NCI-H1417 treated with DMSO at 0.1 percent for 48 hours (cell line): ENCODE measurements at regions not wholly inside any gene's neighbourhood (a gene's known extent, or its start where the extent isn't known, plus 50 kb on each side); places are given as distances from the start of the nearest gene placed in this dataset.

Experiments used
- DNase-seq: peaks from one replicate; lab custom pipeline; 2025; lab: John Stamatoyannopoulos, UW

GRCh38 chr10:4020631-4021030, 235.6 kb upstream of the KLF6 start:
- DNase-seq: no peak

- no peak for DNase-seq
These were observed 233.1 kb upstream of the KLF6 start for GRCh38 chr10:4018054-4018511.

DNA sequence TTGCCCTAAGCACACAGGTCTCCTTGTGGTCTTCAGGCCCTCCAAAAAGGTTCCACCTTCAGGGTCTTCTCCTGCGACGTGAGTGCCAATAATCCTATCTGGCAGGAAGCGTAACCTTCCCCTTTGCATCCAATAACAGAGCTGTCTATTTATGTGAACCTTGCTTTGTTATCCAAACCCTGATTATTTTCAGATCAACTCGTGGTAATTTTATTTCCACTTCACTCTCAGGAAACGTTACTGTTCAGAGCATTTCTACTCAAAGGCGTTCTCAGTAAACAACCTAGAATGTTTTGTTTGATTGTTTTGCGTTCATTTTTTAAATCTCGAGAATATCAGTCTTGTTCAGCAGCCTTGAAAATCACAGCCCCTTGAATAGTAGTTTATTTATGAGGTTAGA, 232.3 kb upstream of the KLF6 start:
- DNase-seq: no peak

DNA sequence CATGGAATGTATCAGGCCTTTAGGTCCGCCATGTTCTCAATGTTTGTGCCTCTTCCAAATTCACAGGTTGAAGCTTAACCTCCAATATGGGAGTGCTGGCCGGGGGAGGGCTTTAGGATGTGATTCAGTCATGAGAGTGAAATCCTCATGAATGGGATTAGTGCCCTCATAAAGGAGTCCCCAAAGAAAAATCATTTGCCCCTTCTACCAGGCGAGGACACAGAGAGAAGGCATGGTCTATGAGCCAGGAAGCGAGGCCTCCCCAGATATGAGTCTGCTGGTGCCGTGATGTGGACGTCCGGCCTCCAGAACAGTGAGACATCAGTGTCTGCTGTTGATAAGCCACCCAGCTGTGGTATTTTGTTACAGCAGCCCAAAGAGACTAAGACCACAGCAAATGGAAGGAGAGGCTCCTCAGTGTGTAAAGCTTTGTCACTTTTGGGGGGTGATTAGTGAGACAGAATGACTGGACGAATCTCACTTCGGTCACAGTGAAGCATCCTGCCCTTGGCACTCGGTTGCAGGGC, 231.3 kb upstream of the KLF6 start:
- no peak for DNase-seq

DNA sequence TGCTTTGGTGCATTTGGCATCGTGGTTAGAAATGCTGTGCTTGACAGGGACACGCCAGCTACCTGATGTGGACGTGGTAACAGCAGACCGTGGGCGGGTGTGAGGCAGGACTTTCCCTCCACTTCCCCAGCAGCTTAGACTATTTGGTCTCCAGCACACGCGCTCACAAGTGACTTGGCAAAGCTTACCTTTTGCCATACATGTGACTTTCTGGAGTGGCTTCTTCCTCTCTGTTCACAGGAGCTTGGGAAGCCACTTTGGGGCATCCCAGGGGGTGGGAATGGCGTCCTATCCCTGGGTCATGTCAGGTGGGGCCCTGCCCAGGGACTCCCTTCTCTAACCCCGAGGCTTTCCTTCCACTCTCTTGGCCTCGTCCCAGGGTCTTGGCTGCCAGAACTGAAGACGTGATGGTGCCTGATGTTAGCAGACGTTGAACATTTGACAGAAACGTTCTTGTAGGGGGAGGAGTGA, 228.7 kb upstream of the KLF6 start:
- no peak for DNase-seq

- no peak for DNase-seq
These were observed 227.8 kb upstream of the KLF6 start for GRCh38 chr10:4012848-4013247.

- no peak for DNase-seq
These were observed 226.3 kb upstream of the KLF6 start for GRCh38 chr10:4011136-4011812.

- DNase-seq: no peak
These were observed 223.8 kb upstream of the KLF6 start for GRCh38 chr10:4008676-4009382.

- DNase-seq: no peak
These were observed 222.8 kb upstream of the KLF6 start for GRCh38 chr10:4007771-4008170.

DNA sequence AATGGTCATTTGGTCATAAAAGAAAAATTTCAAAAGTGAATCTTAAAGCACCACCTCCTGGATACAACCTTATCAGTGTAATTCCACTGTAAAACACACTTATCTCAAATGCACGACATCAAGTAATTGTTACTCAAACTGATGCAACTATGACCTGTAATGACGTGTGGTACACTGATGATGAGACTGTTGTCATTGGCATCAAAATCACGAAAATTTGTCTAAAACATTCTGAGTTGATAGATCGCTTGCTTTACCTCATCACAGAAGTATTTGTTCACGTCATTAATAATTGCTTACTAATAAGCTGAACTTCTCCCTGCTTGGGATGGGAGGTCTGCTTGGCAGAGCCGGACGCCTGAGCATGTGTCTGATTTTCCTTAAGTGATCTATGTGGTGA, 221.8 kb upstream of the KLF6 start:
- DNase-seq: no peak

GRCh38 chr10:4006051-4006450, 221.0 kb upstream of the KLF6 start:
- DNase-seq: no peak

DNA sequence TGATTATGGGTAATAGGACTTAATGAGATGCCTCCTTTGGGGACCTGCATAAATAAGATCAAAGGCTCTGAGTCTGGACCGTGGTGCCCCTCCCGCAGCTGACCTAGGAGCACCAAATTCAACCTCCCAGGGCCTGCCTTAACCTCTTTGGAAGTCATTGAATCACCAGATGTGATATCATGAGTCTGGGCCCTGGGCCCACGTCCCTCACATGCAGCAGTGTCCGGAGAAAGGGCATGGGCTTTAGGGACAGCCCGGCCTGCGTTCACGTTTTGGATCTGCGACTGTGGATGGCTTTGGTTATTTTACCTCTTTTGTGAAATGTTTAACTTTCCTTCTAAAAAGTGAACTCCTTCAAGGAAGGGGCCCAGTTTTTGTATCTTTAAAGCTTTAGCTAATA, 220.0 kb upstream of the KLF6 start:
- no peak for DNase-seq

- no peak for DNase-seq
These were observed 219.1 kb upstream of the KLF6 start for GRCh38 chr10:4004144-4004543.

DNA sequence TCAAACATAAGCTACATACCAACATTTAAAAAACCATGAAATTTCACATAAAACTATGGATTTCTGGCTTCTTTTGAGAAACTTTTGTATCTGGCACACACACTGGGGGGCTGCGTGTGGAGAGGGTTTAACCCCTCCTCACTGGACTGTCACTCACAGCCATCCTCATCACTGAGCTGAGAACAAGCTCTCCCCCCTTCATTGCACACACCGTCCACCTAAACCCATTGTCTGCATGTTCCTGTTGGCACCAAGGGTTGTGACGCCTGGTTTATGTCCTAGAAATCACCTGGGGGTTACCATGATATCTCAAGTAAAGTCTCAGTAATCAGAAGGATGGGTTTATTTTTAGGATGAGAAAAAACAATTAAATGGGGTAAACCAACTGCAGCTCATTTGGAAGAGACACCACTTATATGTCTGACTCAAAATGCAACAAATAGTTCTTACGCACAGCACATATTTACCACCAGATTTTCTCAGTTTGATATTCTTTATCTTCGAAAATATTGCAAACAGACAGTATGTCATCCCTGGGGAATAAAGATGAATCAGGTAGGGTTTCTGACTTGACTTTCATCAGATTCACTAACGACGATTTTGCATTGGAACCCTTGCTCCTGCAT, 218.5 kb upstream of the KLF6 start:
- no peak for DNase-seq

GRCh38 chr10:4001811-4002210, 216.8 kb upstream of the KLF6 start:
- DNase-seq: no peak

- no peak for DNase-seq
These were observed 214.6 kb upstream of the KLF6 start for GRCh38 chr10:3999642-4000041.

GRCh38 chr10:3996697-3997096, 211.7 kb upstream of the KLF6 start:
- DNase-seq: no peak

DNA sequence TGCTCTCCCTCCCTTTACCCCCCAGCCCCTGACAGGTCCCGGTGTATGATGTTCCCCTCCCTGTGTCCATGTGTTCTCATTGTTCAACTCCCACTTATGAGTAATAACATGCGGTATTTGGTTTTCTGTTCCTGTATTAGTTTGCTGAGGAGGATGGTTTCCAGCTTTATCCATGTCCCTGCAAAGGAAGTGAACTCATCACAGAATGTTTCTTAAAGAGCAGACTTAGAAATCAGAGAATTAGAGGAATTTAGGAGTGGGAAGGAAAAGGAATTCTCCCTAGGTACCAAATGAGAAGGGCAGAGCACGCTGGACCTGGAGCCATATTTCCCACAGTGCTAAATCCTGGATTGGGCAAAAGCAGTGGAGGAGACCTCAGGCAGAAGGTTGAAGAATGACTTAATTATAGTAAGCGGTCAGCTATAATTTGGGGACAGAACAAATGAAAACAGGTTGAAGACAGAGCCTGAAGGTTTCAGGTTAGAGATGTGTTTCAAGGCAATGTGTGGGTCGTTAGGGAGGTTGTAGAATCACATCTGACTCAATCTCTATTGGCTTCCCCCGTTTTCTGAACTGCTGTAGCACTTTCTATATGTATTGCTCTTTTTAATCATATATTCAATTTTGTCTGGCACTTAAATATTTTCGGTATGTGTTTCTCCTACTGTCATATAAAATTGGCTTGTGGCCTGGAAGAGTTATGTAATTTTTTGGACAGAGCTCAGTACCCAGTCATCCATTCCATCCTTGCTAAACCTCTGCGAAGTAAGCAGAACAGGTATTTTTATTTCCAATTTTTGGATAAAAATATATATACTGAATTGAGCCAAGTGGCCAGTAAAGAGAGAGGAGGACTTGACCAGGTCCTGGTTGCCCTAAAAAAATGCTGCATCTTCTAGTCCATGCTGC, 210.5 kb upstream of the KLF6 start:
- no peak for DNase-seq

DNA sequence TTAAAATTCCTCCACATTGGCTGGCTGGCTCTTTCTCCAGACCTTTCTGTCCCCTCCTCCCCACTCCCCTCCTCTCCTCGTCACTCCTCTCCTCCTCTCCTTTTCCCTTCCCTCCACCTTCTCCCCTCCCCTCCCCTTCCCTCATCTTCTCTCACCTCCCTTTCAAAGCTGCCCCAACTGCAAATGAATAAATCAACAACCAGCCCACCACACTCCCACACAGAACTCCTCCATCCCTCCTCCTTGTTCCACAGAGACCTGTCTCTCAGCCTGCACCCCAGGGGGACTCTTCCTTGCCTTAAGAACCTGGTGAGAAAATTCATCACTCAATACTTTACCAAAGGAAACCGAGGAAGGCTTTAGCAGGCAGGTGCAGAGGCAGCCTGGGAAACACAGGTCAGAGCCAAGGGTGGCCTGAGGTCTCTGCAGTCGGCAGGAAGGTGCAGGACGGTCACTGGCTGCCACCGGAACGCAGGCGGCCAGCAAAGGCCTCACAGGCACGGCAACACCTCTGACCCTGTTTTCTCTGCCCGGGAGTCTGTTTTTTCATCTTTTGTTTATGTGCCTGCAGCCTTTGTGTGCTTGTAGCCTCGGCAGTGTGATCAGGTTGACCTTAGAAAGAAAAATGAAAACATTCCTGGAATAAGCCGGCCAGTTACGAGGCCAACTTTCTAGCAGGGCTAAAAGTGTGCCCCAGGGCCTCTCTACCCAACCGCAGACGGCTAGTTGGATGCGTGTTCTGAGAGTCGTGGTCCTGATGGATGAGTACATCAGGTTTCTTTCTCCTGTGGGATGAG, 207.6 kb upstream of the KLF6 start:
- no peak for DNase-seq

GRCh38 chr10:3990307-3990706, 205.3 kb upstream of the KLF6 start:
- DNase-seq: no peak
